H9 (cell line): ENCODE measurements at regions not wholly inside any gene's neighbourhood (a gene's known extent, or its start where the extent isn't known, plus 50 kb on each side); places are given as distances from the start of the nearest gene placed in this dataset.

Experiments
- DNase-seq: peaks from one replicate; pipeline ENCODE4 v3.0.0-alpha.2; 2017
- H2AFZ ChIP-seq: one replicate; pipeline ENCODE4 v1.6.1; 2013; ENCODE audit warnings: mild to moderate bottlenecking, low read length, control low read depth, moderate library complexity
- H2AK5ac ChIP-seq: 2 replicates; pipeline ENCODE4 v1.6.1; 2013; ENCODE audit warnings: low read length, control low read depth, mixed read lengths; ENCODE audit not compliant: insufficient read length
- H2BK120ac ChIP-seq: one replicate; pipeline ENCODE4 v1.6.1; 2013; ENCODE audit warnings: low read depth, mild to moderate bottlenecking, low read length, control low read depth, inconsistent platforms; ENCODE audit not compliant: poor library complexity, severe bottlenecking
- H2BK12ac ChIP-seq: 2 replicates; pipeline ENCODE4 v1.6.1; 2013; ENCODE audit warnings: low read length, control low read depth, mixed read lengths, low read depth; ENCODE audit not compliant: insufficient read length
- H2BK15ac ChIP-seq: 2 replicates; pipeline ENCODE4 v1.6.1; 2013; ENCODE audit warnings: low read depth, low read length, control low read depth
- H2BK20ac ChIP-seq: one replicate; pipeline ENCODE4 v1.6.1; 2013; ENCODE audit warnings: low read depth, mild to moderate bottlenecking, low read length, control low read depth, inconsistent platforms; ENCODE audit not compliant: poor library complexity, severe bottlenecking
- H2BK5ac ChIP-seq: 2 replicates; pipeline ENCODE4 v1.6.1; 2013; ENCODE audit warnings: low read length, control low read depth, mixed read lengths; ENCODE audit not compliant: insufficient read length
- H3K14ac ChIP-seq: 2 replicates; pipeline ENCODE4 v1.6.1; 2013; ENCODE audit warnings: low read length, control low read depth; ENCODE audit not compliant: insufficient read depth
- H3K18ac ChIP-seq: 2 replicates; pipeline ENCODE4 v1.6.1; 2013; ENCODE audit warnings: low read depth, mild to moderate bottlenecking, mixed read lengths, low read length, control low read depth; ENCODE audit not compliant: insufficient read length
- H3K23ac ChIP-seq: 2 replicates; pipeline ENCODE4 v1.6.1; 2013; ENCODE audit warnings: low read length, control low read depth, mixed read lengths, low read depth; ENCODE audit not compliant: insufficient read length
- H3K23me2 ChIP-seq: 2 replicates; pipeline ENCODE4 v1.6.1; 2013; ENCODE audit warnings: low read depth, mild to moderate bottlenecking, mixed read lengths, low read length, control low read depth; ENCODE audit not compliant: insufficient read length, poor library complexity, severe bottlenecking
- H3K27ac ChIP-seq: 2 replicates; pipeline ENCODE4 v1.5.1; 2013; ENCODE audit warnings: low read length, control low read depth, mixed read lengths, low read depth; ENCODE audit not compliant: insufficient read length
- H3K27me3 ChIP-seq: 2 replicates; pipeline ENCODE4 v1.6.1; 2013; ENCODE audit warnings: low read length, control low read depth, inconsistent platforms; ENCODE audit not compliant: insufficient read depth
- H3K4ac ChIP-seq: 2 replicates; pipeline ENCODE4 v1.6.1; 2013; ENCODE audit warnings: low read depth, mild to moderate bottlenecking, control low read depth, inconsistent platforms, low read length, moderate library complexity
- H3K4me1 ChIP-seq: 2 replicates; pipeline ENCODE4 v1.6.1; 2013; ENCODE audit warnings: low read length, control low read depth, inconsistent platforms; ENCODE audit not compliant: insufficient read depth
- H3K4me2 ChIP-seq: 2 replicates; pipeline ENCODE4 v1.6.1; 2013; ENCODE audit warnings: low read length, control low read depth, mixed read lengths; ENCODE audit not compliant: insufficient read length, insufficient read depth
- H3K56ac ChIP-seq: 2 replicates; pipeline ENCODE4 v1.6.1; 2013; ENCODE audit warnings: low read depth, mild to moderate bottlenecking, mixed read lengths, low read length, control low read depth; ENCODE audit not compliant: insufficient read length
- H3K79me1 ChIP-seq: 2 replicates; pipeline ENCODE4 v1.6.1; 2013; ENCODE audit warnings: low read depth, mild to moderate bottlenecking, moderate library complexity, low read length, control low read depth, inconsistent platforms; ENCODE audit not compliant: insufficient read depth, poor library complexity, severe bottlenecking
- H3K79me2 ChIP-seq: 2 replicates; pipeline ENCODE4 v1.6.1; 2013; ENCODE audit warnings: low read length, control low read depth, inconsistent platforms; ENCODE audit not compliant: insufficient read depth
- H3K9ac ChIP-seq: 2 replicates; pipeline ENCODE4 v1.6.1; 2013; ENCODE audit warnings: low read length, control low read depth, mixed read lengths; ENCODE audit not compliant: insufficient read length; ENCODE audit errors: extremely low read depth
- H3K9me3 ChIP-seq: one replicate; pipeline ENCODE4 v1.6.1; 2013; ENCODE audit warnings: low read depth, low read length, inconsistent platforms; ENCODE audit not compliant: control insufficient read depth
- H3T11ph ChIP-seq: one replicate; pipeline ENCODE4 v1.6.1; 2013; ENCODE audit warnings: mild to moderate bottlenecking, low read length, control low read depth, inconsistent platforms
- H4K20me1 ChIP-seq: one replicate; pipeline ENCODE4 v1.6.1; 2013; ENCODE audit not compliant: control insufficient read depth, insufficient read length, insufficient read depth
- H4K5ac ChIP-seq: 2 replicates; pipeline ENCODE4 v1.6.1; 2013; ENCODE audit warnings: low read depth, mild to moderate bottlenecking, mixed read lengths, low read length, control low read depth; ENCODE audit not compliant: insufficient read length
- H4K8ac ChIP-seq: replicated peaks from 2 replicates; pipeline ENCODE4 v1.6.1; 2013; ENCODE audit warnings: low read length, control low read depth, mixed read lengths, low read depth; ENCODE audit not compliant: insufficient read length
- H4K91ac ChIP-seq: 2 replicates; pipeline ENCODE4 v1.6.1; 2013; ENCODE audit warnings: low read depth, mild to moderate bottlenecking, moderate library complexity, mixed read lengths, low read length, control low read depth; ENCODE audit not compliant: insufficient read length
- H3K27ac Mint-ChIP-seq, 3 experiments: 2 replicates in 2 of 3; 3 replicates in 1 of 3; pipeline ENCODE4 v1.8.0; 2020 to 2021; ENCODE audit warnings: mixed read lengths in 3 of 3, mild to moderate bottlenecking in 1 of 3, moderate library complexity in 1 of 3
- H3K27me3 Mint-ChIP-seq: 2 replicates; pipeline ENCODE4 v1.8.0; 2021; ENCODE audit warnings: low read depth, mild to moderate bottlenecking, moderate library complexity, mixed read lengths
- H3K36me3 Mint-ChIP-seq, 3 experiments: 2 replicates in 2 of 3; 3 replicates in 1 of 3; pipeline ENCODE4 v1.8.0; 2020 to 2021; ENCODE audit warnings: low read depth in 3 of 3, mixed read lengths in 3 of 3; ENCODE audit not compliant: insufficient read depth in 1 of 3
- H3K4me1 Mint-ChIP-seq, 2 experiments: 2 replicates each; pipeline ENCODE4 v1.8.0; 2020; ENCODE audit warnings: mixed read lengths in 2 of 2
- H3K4me3 Mint-ChIP-seq, 2 experiments: 2 replicates in 1 of 2; 3 replicates in 1 of 2; pipeline ENCODE4 v1.8.0; 2020 to 2021; ENCODE audit warnings: mild to moderate bottlenecking in 2 of 2, mixed read lengths in 2 of 2, moderate library complexity in 1 of 2
- H3K9me3 Mint-ChIP-seq, 2 experiments: 2 replicates in 1 of 2; 3 replicates in 1 of 2; pipeline ENCODE4 v1.8.0; 2020; ENCODE audit warnings: mild to moderate bottlenecking in 2 of 2, mixed read lengths in 2 of 2, moderate library complexity in 1 of 2
- WGBS: extraction: QIAGEN DNeasy Blood & Tissue Kit; methylation state at CpG from one replicate; pipeline ENCODE4 v1.1.7; 2013; ENCODE audit warnings: missing lambda C conversion rate, low lambda C conversion rate, mixed read lengths; ENCODE audit not compliant: insufficient read length; ENCODE audit errors: extremely low coverage; 5-methylcytosine and 5-hydroxymethylcytosine counted together
- TF ChIP-seq, protein P1 (sequence below): fragments of 200-600 bp; sonication (generic); conservative IDR thresholded peaks from 3 replicates; pipeline ENCODE4 v1.8.0; 2021; ENCODE audit warnings: antibody characterized with exemption, mild to moderate bottlenecking

DNA sequence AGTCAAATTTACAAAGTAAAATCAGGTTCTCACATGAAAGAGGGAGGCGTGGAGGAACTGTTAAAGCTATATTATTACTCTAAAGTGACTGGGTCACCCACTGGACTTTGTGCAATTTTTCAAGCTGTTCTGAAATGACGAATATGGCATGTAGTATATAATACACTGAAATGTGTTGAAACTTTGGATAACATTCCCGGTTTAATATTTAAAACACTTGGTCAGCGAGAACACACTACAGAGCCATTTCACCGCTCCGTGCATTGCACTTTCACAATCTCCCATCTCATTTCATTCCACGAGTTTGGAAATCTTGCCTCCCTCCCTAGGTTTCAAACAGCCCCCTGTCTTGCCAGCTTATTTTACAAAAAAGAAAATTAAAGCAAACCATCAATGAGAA is 337.9 kb downstream of the WDR11 start:
- Histone ChIP-seq H4K5ac (no peak overlapping the region), H3K4ac (no peak overlapping the region), H3K23me2 (no peaks in the 10 kb centered on the region), H4K8ac (no peak overlapping the region), H3K14ac (no peak overlapping the region), H4K91ac (no peak overlapping the region), H2BK5ac (no peak overlapping the region), H3K9ac (no peak overlapping the region), H2BK20ac (no peak overlapping the region), H2AFZ (no peak overlapping the region), H3K27ac (no peak overlapping the region), H3K4me2 (no peak overlapping the region), H3K9me3 (no peaks in the 10 kb centered on the region), H3K79me1 (no peaks in the 10 kb centered on the region), H3K56ac (no peak overlapping the region), H3T11ph (no peak overlapping the region), H3K18ac (no peak overlapping the region), H4K20me1 (no peaks in the 10 kb centered on the region), H2AK5ac (no peak overlapping the region), H3K23ac (no peak overlapping the region), H3K79me2 (no peaks in the 10 kb centered on the region), H2BK120ac (no peak overlapping the region), H3K4me1 (no peaks in the 10 kb centered on the region), H3K27me3 (no peaks in the 10 kb centered on the region), H2BK15ac (no peak overlapping the region), H2BK12ac (no peak overlapping the region)
- no peak overlapping the region for H3K4me3 Mint-ChIP-seq
- TF ChIP-seq, protein P1, sequence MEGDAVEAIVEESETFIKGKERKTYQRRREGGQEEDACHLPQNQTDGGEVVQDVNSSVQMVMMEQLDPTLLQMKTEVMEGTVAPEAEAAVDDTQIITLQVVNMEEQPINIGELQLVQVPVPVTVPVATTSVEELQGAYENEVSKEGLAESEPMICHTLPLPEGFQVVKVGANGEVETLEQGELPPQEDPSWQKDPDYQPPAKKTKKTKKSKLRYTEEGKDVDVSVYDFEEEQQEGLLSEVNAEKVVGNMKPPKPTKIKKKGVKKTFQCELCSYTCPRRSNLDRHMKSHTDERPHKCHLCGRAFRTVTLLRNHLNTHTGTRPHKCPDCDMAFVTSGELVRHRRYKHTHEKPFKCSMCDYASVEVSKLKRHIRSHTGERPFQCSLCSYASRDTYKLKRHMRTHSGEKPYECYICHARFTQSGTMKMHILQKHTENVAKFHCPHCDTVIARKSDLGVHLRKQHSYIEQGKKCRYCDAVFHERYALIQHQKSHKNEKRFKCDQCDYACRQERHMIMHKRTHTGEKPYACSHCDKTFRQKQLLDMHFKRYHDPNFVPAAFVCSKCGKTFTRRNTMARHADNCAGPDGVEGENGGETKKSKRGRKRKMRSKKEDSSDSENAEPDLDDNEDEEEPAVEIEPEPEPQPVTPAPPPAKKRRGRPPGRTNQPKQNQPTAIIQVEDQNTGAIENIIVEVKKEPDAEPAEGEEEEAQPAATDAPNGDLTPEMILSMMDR, result no peak
- peaks cover 2% of the 10 kb centered on the region; the same call in 1 of the 2 replicates for H3K27me3 Mint-ChIP-seq
- H3K27ac Mint-ChIP-seq, result no peak overlapping the region
- WGBS, result no CpG with 5 or more reads among the region's 7 CpGs
- no peaks in the 10 kb centered on the region for H3K36me3 Mint-ChIP-seq
- peaks cover 3 to 5% of the 10 kb centered on the region in 2 experiments; a peak in 3 of 4 replicates for H3K4me1 Mint-ChIP-seq
- DNase-seq, result no peak
- no peaks in the 10 kb centered on the region for H3K9me3 Mint-ChIP-seq
